Endothelial cell of umbilical vein (primary cell): ENCODE measurements at regions not wholly inside any gene's neighbourhood (a gene's known extent, or its start where the extent isn't known, plus 50 kb on each side); places are given as distances from the start of the nearest gene placed in this dataset.

Source experiments
- CTCF ChIP-seq, 2 donors: IDR thresholded peaks; 1 replicate in 1 of 2; 2 replicates in 1 of 2; pipeline ENCODE4 v1.5.1; 2011; ENCODE audit warnings: low read length in 2 of 2, mild to moderate bottlenecking in 2 of 2, moderate library complexity in 2 of 2, control low read depth in 1 of 2, inconsistent platforms in 1 of 2, low read depth in 1 of 2; ENCODE audit not compliant: insufficient read depth in 1 of 2; ENCODE audit errors: extremely low read depth in 1 of 2
- JUN ChIP-seq: IDR thresholded peaks from 2 replicates; pipeline ENCODE4 v1.6.1; 2011; ENCODE audit warnings: borderline replicate concordance, low read depth; ENCODE audit not compliant: insufficient read length, insufficient read depth
- MAX ChIP-seq: IDR thresholded peaks from 2 replicates; pipeline ENCODE4 v1.6.1; 2011; ENCODE audit not compliant: insufficient read depth, insufficient read length
- POLR2A ChIP-seq: IDR thresholded peaks from 2 replicates; pipeline ENCODE4 v1.6.1; 2012; ENCODE audit warnings: low read depth, mild to moderate bottlenecking, control low read depth, low read length
- POLR2AphosphoS5 ChIP-seq: IDR thresholded peaks from 2 replicates; pipeline ENCODE4 v1.6.1; 2012; ENCODE audit warnings: low read depth, mild to moderate bottlenecking, control low read depth, low read length, moderate library complexity; ENCODE audit not compliant: insufficient read depth

- TF ChIP-seq CTCF (IDR thresholded peaks at IDR 0.05; ENCODE audit: extremely low read depth in 1 of 2, insufficient read depth in 1 of 2, low read depth in 1 of 2, low read length in 2 of 2) (no peak), POLR2AphosphoS5 (no peak), POLR2A (no peak), JUN (no peak), MAX (no peak)
Observed at GRCh38 chrX:51975360-51975759, 81.9 kb downstream of the MAGED1 start.
